BLaER1 (cell line): ENCODE measurements at regions not wholly inside any gene's neighbourhood (a gene's known extent, or its start where the extent isn't known, plus 50 kb on each side); places are given as distances from the start of the nearest gene placed in this dataset.

Experiments
- H3K27ac ChIP-seq: shearing (Covaris generic); formaldehyde crosslinking; 2 replicates; pipeline ENCODE4 v1.8.1; 2022
- H3K27me3 ChIP-seq: shearing (Covaris generic); formaldehyde crosslinking; 2 replicates; pipeline ENCODE4 v1.8.1; 2022
- H3K36me3 ChIP-seq: shearing (Covaris generic); formaldehyde crosslinking; 2 replicates; pipeline ENCODE4 v1.8.1; 2022
- H3K4me1 ChIP-seq: shearing (Covaris generic); formaldehyde crosslinking; 2 replicates; pipeline ENCODE4 v1.8.1; 2022
- H3K4me2 ChIP-seq: shearing (Covaris generic); formaldehyde crosslinking; 2 replicates; pipeline ENCODE4 v1.8.1; 2022
- H3K4me3 ChIP-seq: shearing (Covaris generic); formaldehyde crosslinking; 2 replicates; pipeline ENCODE4 v1.8.1; 2022
- H3K9ac ChIP-seq: shearing (Covaris generic); formaldehyde crosslinking; 2 replicates; pipeline ENCODE4 v1.8.1; 2022
- H3K9me3 ChIP-seq: shearing (Covaris generic); formaldehyde crosslinking; 2 replicates; pipeline ENCODE4 v1.8.1; 2022
- H4K20me1 ChIP-seq: shearing (Covaris generic); formaldehyde crosslinking; 2 replicates; pipeline ENCODE4 v1.8.1; 2022
- Cebpa-rat ChIP-seq: shearing (Covaris generic); IDR thresholded peaks from 2 replicates; pipeline ENCODE4 v1.8.1; 2022

DNA sequence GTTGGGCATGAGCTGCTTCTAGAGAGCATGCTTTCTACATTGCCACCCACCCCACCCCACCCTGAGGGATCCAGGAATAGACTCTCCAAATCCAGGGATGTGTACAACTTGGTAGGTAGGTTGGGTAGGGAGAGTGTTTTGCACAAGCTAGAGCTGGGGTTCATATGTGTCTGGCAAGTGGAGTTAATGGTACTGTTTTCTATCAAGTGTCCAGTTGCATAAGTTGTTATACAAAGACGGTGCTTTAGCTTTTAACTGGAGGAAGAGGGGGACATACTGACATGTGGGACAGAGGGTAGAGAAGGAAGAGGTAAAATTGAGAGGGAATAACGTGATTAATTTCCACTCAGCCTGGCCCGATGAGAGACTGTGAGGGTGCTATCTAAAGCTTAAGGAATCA lies 51.0 kb upstream of the TNC start:
- no peaks in the 10 kb centered on the region for H3K36me3 ChIP-seq
- H3K9me3 ChIP-seq, result no peaks in the 10 kb centered on the region
- H3K4me2 ChIP-seq, result no peak overlapping the region
- H3K4me3 ChIP-seq, result no peak overlapping the region
- H3K27ac ChIP-seq, result no peak overlapping the region
- H4K20me1 ChIP-seq, result no peaks in the 10 kb centered on the region
- no peak overlapping the region for H3K9ac ChIP-seq
- H3K27me3 ChIP-seq, result no peaks in the 10 kb centered on the region
- no peaks in the 10 kb centered on the region for H3K4me1 ChIP-seq
- TF ChIP-seq Cebpa-rat, result no peak

DNA sequence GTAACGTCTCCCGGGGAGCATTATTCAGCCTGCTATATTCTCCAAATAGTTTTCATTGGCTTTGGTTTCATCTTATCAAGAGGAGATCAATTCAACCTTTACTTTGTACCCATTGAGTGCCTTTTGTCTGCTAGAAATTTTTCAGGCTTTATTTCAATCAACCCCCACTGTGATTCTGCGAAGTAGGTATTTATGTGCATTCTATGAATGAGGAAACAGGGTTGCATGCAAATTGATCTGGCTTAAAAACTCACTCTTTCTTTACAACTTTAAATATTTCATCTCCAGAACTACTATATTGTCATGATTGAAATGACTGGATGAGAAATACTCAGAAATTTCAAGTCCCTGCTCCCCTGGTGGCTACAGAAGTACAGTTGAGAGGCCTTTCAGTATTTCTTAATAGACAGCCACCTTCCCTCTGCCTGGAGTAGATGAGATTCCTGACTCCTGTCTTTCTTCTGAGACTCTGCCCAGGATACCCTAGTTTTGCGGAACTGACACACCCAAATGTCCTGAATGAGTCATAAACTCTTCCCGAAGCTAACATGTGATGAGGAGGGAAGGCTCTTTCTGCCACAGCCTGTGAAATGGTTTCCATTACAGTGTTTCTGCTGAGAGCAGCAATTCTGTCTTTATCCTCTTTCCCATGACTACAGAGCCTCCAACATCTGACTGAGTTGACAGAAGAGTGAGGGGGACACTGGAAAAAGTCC lies 52.6 kb upstream of the TNC start:
- no peak overlapping the region for H3K27ac ChIP-seq
- no peaks in the 10 kb centered on the region for H3K9me3 ChIP-seq

DNA sequence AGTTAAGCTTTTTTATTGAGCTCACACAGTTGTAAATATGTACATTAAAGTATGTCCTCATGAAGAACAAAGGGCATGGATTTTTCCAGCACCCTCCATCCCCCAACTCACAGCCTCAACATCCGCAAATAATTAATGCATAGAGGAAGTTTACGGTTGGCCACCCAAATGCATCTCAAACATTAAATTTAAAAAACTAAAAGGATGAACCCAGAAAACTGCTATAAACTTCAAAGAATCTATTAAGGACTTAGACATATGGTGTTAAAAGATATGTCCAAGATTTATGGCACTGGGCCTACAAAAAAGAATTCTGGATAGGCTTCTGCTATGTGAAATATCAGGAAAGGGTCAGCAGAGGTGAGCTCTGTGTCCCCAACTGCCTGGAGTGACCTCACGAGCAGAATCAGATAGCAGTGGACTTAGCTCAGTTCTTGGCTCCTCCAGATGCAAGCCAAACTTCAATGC lies 54.0 kb upstream of the TNC start:
- TF ChIP-seq Cebpa-rat, result no peak
- no peaks in the 10 kb centered on the region for H3K27me3 ChIP-seq

More for the DNA sequence above, 52.6 kb upstream of the TNC start:
- Histone ChIP-seq H3K36me3 (no peaks in the 10 kb centered on the region), H4K20me1 (no peaks in the 10 kb centered on the region), H3K4me3 (no peak overlapping the region), H3K4me2 (no peak overlapping the region), H3K4me1 (no peaks in the 10 kb centered on the region), H3K9ac (no peak overlapping the region), H3K27me3 (no peaks in the 10 kb centered on the region)
- TF ChIP-seq Cebpa-rat, result no peak

DNA sequence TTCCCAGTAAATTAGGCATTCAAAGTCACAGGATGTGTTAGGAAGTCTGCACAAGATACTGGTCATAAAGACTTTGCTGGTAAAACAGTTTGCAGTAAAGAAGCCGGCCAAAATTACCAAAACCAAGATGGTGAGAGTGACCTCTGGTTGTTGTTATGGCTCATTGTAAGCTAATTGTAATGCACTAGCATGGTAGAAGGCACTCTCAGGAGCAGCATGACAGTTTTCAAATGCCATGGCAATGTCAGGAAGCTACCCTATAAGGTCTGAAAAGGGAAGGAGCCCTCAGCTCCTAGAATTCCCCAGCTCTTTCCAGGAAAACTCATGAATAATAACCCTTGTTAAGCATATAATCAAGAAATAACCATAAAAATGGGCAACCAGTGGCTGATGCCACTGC lies 64.3 kb upstream of the TNC start:
- Histone ChIP-seq H3K9me3 (no peaks in the 10 kb centered on the region), H3K27me3 (no peaks in the 10 kb centered on the region), H3K4me3 (no peak overlapping the region), H3K4me2 (no peak overlapping the region), H3K9ac (no peak overlapping the region), H3K36me3 (no peaks in the 10 kb centered on the region), H3K27ac (no peak overlapping the region), H3K4me1 (no peaks in the 10 kb centered on the region), H4K20me1 (no peaks in the 10 kb centered on the region)
- TF ChIP-seq Cebpa-rat, result no peak

More for the DNA sequence above, 54.0 kb upstream of the TNC start:
- H3K9ac ChIP-seq, result no peak overlapping the region
- H4K20me1 ChIP-seq, result no peaks in the 10 kb centered on the region
- no peaks in the 10 kb centered on the region for H3K9me3 ChIP-seq
- no peak overlapping the region for H3K4me2 ChIP-seq
- no peaks in the 10 kb centered on the region for H3K4me1 ChIP-seq
- no peak overlapping the region for H3K4me3 ChIP-seq
- H3K36me3 ChIP-seq, result no peaks in the 10 kb centered on the region
- H3K27ac ChIP-seq, result no peak overlapping the region

DNA sequence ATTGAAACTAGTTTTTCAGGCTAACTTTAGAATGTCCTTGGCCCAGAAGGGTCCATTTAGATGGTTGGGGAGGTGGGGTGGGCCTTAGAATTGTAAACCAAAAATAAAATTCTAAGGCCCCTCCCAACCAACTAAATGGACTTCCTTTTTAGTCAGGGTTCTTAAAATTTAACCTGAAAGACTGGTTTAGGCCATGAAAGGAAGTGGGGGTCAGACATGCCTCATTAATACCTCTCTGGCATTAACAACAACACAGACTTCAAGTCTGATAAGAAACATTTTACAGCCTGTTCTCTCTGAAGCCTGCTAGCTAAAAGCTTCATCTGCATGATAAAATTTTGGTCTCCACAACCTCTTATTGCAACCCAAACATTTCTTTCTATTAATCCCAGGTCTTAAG lies 65.5 kb upstream of the TNC start:
- H3K27me3 ChIP-seq, result no peaks in the 10 kb centered on the region
- H3K4me1 ChIP-seq, result no peaks in the 10 kb centered on the region
- H3K9ac ChIP-seq, result no peak overlapping the region
- no peak overlapping the region for H3K4me3 ChIP-seq
- TF ChIP-seq Cebpa-rat, result no peak
- H3K9me3 ChIP-seq, result no peaks in the 10 kb centered on the region
- no peaks in the 10 kb centered on the region for H3K36me3 ChIP-seq
- no peaks in the 10 kb centered on the region for H4K20me1 ChIP-seq
- H3K27ac ChIP-seq, result no peak overlapping the region
- no peak overlapping the region for H3K4me2 ChIP-seq

DNA sequence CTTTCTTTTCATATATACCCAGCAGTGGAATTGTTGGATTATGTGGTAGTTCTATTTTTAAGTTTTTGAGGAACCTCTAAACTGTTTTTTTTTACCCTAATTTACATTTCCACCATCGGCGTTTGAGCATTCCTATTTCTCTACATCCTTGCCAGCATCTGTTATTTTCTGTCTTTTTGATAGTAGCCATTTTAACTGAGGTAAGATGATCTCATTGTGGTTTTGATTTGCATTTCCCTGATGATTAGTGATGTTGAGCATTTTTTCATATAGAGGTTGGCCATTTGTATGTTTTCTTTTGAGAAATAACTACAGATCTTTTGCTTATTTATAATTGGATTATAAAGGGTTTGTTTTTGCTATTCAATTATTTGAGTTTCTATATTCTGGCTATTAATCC lies 71.7 kb upstream of the TNC start:
- Histone ChIP-seq H4K20me1 (no peaks in the 10 kb centered on the region), H3K4me2 (no peak overlapping the region), H3K36me3 (no peaks in the 10 kb centered on the region)

DNA sequence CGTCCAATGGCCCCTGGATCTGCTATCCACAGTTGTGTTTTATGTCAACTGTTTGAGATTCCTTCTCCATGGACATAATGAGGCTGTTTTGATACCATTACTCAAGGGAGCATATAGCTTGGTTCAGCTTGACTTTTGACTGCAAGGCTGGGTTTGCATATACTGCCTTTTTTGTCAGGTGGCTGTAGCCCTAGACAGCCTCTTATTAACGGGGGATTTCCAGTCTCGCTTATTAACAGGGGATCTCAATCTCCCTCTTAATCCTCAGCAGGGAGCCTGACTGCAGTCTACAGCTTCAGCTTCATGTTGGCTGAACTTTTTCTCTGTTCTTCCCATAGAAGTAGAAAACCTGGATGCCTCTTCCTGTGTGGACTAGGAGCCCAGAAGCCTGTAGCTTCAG lies 73.7 kb upstream of the TNC start:
- H3K9ac ChIP-seq, result no peak overlapping the region
- no peaks in the 10 kb centered on the region for H3K36me3 ChIP-seq
- H3K27ac ChIP-seq, result no peak overlapping the region
- H3K4me3 ChIP-seq, result no peak overlapping the region
- peak overlapping the region; percentile 16; the same call in 1 of the 2 replicates for H3K4me2 ChIP-seq
- H3K4me1 ChIP-seq, result peaks cover 15% of the 10 kb centered on the region
- no peak for TF ChIP-seq Cebpa-rat
- H3K9me3 ChIP-seq, result peaks cover 5% of the 10 kb centered on the region
- no peaks in the 10 kb centered on the region for H3K27me3 ChIP-seq
- no peaks in the 10 kb centered on the region for H4K20me1 ChIP-seq

More for the DNA sequence above, 71.7 kb upstream of the TNC start:
- H3K4me3 ChIP-seq, result no peak overlapping the region
- H3K27me3 ChIP-seq, result no peaks in the 10 kb centered on the region
- no peak overlapping the region for H3K9ac ChIP-seq
- TF ChIP-seq Cebpa-rat, result no peak
- peaks cover 15% of the 10 kb centered on the region for H3K4me1 ChIP-seq
- peaks cover 5% of the 10 kb centered on the region for H3K9me3 ChIP-seq
- no peak overlapping the region for H3K27ac ChIP-seq

DNA sequence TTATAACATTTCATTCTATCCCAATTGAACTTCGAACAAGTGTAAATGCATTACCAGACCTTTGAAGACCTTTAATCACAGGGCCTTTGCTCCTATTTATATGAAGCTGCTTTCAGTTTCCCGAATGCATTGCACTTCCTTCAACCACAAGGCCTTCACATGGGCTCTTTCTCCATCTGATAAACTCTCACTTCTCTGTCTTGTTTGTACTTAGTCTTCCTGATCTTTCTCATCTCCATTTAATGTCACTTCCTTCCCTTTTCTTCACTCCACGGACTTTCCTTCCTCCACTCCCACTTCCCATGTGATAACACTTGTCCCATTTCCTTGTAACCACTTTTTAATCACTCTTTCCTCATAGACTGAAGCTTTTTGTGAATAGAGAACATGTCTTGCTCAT lies 74.3 kb upstream of the TNC start:
- Histone ChIP-seq H3K9me3 (peaks cover 5% of the 10 kb centered on the region), H3K27me3 (no peaks in the 10 kb centered on the region), H3K9ac (no peak overlapping the region), H3K4me1 (peaks cover 15% of the 10 kb centered on the region), H4K20me1 (no peaks in the 10 kb centered on the region), H3K36me3 (no peaks in the 10 kb centered on the region), H3K27ac (no peak overlapping the region), H3K4me2 (peak overlapping the region; percentile 16; the same call in 1 of the 2 replicates), H3K4me3 (no peak overlapping the region)
- TF ChIP-seq Cebpa-rat, result no peak

DNA sequence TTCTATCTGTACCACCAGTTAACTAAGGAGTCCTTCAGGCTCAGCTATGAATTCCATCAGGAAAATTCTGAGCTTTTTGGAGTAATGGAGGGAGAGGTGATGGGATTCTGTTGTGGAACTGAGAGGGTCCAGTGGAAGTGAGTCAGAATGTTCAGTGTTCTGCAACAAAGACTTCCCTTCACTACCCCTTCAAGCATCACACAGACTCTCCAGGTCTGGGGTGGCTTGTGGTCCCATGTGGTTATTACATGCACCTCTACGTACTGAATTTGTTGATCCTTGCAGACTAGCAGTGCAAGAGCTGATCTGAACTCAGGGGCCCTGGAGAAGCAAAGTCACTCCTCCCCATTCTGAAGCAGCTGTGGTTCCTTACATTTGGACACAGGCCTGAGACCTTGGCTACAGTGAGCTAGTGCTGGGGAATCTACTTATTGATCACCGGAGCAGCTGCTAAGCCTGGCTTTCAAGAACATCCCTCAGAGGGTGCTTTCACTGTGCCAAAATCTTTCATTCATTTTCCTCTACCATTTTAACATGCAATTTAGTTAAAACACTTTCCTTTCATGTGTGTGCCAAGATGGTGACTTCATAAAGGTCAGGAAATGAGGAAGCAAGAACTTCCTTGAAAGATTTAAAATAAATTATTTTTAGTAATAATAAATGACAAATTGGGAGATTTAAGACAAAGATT lies 75.0 kb upstream of the TNC start:
- Histone ChIP-seq H3K4me3 (no peak overlapping the region), H3K9ac (no peak overlapping the region), H3K27me3 (no peaks in the 10 kb centered on the region), H3K4me1 (peaks cover 15% of the 10 kb centered on the region), H3K4me2 (0 out of 2 replicates have a peak overlapping the region, but pooled peaks have one; percentile 16), H3K9me3 (peaks cover 5% of the 10 kb centered on the region), H3K27ac (no peak overlapping the region), H4K20me1 (no peaks in the 10 kb centered on the region), H3K36me3 (no peaks in the 10 kb centered on the region)
- no peak for TF ChIP-seq Cebpa-rat

DNA sequence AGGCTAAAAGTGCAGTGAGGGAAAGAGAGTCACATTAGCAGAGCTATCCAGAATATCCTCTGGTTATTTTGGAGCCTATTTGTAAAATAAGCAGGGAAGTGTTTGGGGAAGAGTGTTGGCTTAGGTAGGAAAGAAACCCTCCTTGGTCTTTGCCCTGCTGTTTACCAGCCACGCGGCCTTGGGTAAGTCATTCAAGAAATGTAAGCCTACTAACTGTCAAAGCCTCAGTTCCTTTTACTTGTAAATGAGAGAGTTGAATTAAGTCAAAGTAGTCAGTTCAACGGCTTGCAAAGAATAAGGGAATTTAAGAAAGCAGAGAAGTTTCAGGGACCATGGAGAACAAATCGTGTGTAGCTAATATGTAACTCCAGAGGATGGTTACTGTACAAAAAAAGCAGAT lies 75.8 kb upstream of the TNC start:
- no peak overlapping the region for H3K4me2 ChIP-seq
- H3K27ac ChIP-seq, result no peak overlapping the region
- TF ChIP-seq Cebpa-rat, result no peak

More for the DNA sequence above, 75.8 kb upstream of the TNC start:
- no peaks in the 10 kb centered on the region for H3K36me3 ChIP-seq
- H3K27me3 ChIP-seq, result no peaks in the 10 kb centered on the region
- no peak overlapping the region for H3K9ac ChIP-seq
- no peaks in the 10 kb centered on the region for H4K20me1 ChIP-seq
- H3K4me3 ChIP-seq, result no peak overlapping the region
- peaks cover 5% of the 10 kb centered on the region for H3K9me3 ChIP-seq
- peaks cover 15% of the 10 kb centered on the region for H3K4me1 ChIP-seq
